Lung microvascular endothelial cell (primary cell): ENCODE measurements at regions not wholly inside any gene's neighbourhood (a gene's known extent, or its start where the extent isn't known, plus 50 kb on each side); places are given as distances from the start of the nearest gene placed in this dataset.

Experiments
- DNase-seq, 2 donors: peaks; one replicate each; pipeline versions ENCODE4 v3.0.0 to v3.0.0-alpha.2; 2010; ENCODE audit warnings: low read depth in 2 of 2

DNA sequence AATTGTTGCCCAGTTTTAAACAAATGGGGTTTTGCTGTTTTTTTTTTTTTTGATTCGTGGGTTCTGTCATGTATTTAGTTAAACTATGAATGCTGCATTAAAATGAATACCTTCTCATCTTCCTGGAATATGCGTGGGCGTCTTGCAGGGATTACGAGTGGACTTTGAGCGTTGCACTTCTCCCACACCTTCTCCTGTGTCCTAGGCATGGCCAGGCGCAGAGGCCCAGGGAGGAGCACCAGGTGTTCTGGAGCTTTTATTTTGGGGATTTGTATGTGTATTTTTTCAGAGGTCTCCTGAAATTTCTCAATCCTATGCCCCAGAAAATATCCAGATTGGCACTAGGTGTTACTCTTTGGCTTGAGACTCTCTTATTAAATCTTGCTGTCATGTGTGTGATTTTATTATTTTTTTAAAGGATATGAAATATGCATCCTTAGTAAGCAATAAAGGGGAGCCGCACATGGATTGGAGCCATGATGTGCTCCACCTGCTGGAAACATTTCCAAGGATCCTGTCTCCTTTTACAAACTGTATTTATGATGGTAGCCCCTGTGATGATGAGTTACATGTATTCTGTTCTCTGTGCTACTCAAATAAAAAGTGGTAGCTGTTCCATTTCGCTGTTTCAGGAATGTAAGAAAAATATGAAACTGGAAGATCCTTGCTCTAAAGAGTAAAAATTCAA lies 482.2 kb upstream of the KLF6 start:
- DNase-seq = peak; percentile 55 to 61

DNA sequence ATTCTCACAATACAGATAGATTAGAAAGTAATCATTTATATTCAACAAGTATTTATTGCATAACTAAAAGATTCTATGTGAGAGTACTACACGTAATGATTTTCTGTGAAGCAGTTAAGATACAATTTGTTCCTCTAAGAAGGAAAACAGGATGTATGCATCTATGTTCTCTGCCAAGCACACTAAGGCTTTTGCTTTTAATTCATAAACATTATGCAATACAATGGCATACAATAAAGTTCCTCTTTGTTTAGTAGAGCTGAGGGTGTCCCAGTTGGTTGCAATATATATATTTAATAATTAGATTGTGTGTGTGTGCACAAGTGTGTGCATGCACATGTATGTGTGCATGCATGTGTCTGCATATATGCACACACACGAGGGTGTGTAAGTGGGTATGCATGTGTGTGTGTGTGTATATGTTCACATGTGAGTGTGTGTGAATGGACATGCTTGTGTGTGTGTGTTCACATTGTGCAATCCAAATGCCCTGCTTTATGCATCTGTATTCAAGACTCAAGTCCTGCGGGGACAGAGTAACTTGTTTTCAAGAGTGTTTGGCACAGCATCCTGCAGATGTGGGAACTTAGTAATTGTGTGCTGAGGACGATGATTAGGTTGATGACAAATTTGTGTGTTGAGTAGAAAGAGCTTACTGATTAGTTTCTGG lies 481.5 kb upstream of the KLF6 start:
- peak in 1 of 2 donors; percentile 70 for DNase-seq

DNA sequence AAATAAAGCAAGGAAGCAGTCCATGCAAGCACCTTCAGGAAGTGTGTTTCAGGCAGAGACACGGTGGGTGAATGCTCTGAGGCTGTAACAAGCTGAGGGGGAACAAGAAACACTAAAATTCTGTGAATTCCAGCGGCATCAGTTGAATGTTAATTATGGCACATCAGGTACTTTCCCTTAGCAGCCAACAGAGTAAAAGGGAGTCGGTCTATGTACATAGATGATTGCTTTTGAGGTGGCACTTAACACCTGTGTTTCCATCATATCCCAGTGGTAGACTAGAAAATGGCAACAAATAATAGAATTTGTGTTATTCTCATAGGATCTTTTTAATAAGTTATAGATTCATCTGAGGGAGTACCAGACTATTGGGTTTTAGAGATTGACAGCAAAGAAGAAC lies 481.0 kb upstream of the KLF6 start:
- DNase-seq = no peak

DNA sequence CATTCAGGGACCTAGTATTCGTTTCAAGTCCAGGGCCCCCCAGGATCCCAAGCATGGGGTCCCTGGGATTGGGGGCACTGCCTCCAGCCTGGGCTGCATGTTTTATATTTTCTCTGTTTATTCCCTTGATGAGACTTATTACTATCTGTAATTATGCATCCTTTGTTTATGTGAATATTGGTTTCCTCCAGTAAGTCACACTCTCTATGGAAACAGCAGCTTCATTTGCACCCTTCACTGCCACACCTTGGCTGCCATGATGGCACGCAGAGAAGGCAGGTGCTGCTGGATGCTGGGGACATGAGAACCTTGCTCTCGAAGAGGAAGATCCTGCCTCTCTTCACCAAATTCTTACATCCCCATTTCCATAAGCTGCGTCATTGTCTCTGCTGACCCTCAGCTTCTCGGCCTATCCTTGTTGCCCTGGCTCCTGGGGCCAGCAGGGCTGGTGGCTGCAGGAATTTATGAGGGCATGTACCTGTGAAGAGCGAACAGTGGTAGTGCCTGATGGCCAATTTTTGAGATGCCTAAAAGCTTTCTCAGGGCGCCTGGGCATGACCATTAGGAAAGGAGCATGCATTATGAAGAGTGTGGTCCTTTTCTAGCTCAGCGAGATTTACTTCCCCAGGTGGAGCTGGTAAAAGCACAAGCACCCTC lies 479.3 kb upstream of the KLF6 start:
- DNase-seq = no peak

DNA sequence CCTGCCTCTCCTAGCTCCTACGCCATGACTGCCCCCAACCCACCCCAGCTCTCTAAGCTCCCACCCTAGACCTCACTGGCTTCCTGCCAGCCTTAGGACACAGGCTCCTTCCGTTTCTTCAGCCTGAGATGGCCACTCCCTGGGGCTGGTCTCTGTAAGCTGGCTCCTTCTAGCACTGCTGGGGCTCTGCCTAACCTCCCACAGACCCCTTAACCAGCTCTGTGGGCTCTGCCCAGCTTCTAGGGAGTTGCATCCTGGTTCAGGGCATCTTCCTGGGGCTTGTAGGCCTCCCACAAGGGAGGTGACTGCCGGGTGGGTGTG lies 478.6 kb upstream of the KLF6 start:
- DNase-seq = no peak

DNA sequence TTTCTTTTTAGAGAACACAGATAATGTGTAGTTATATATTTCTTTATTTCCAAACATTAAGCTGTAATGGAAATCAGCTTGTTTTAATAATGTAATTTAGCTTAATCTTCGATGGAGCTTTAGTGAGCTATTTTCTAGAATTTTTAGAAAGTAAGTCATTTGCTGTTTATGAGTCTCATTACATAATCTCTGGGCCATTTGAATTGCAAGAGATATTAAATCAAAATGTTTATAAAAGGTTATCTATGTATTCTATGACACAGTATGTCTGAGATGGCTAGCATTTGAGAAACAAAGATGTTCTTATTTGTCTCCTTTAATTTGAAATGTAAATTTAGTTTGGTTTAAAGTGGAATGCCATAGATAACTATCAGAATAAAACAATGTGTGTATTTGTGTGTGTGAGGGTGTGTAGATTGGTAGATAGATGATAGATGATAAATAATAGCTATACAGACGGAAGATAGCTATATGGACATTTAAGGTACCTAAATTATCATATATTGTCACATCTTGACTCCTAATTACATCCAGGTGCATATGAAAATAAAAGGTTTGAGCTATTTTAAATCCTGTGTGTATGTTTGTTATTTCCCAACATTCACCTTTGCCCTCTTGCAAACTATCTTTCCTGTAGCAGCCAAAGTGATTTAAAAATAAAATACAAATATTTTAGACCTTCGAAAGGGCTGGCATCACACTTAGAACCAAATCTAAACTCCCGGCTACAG lies 478.0 kb upstream of the KLF6 start:
- DNase-seq = peak in 1 of 2 donors; percentile 59

DNA sequence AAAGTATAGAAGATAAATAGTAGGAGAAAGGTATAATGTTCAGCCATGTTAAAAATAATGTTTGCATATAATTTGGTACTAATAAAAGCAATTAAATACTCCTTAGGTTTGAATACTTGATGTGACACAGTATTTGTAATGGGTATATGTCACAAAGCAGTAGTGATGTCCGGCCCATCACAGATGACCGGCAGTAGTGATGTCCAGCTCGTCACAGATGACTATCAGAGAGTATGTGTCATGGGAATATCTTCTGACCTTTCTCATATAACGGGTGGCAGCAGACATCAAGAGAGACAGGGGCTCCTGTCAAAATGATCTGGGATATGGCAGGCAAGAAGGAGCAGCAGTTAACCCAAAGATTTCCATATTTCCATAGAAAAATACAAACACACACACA lies 477.4 kb upstream of the KLF6 start:
- no peak for DNase-seq

DNA sequence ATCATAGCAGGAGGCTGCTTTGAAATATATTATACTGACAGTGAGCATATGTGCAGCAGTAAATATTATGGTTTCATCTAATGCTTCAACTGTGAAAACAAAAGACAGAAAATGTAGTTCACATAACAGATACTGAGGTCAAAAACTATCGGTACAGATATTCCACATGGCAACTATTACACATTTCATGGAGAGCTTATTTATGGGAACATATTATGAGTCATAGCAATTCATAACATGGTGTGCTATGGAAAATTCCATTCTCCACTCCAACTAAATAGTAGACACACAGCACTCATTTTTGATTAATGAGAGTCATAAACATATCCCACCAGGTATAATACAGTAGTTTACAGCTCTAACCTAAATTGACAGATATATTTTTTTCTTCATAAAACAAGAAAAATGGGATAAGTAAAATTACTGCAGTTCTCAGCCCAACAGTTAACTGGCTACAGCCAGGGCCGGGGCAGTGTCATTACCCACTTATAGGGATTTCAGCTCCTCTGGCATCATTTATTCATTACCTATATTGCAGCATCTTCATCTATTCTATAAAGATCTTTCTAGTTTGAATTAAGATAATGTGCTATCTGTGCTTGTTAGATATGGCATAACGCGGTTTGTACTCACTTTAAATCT lies 475.6 kb upstream of the KLF6 start:
- DNase-seq = peak; percentile 77 to 98

DNA sequence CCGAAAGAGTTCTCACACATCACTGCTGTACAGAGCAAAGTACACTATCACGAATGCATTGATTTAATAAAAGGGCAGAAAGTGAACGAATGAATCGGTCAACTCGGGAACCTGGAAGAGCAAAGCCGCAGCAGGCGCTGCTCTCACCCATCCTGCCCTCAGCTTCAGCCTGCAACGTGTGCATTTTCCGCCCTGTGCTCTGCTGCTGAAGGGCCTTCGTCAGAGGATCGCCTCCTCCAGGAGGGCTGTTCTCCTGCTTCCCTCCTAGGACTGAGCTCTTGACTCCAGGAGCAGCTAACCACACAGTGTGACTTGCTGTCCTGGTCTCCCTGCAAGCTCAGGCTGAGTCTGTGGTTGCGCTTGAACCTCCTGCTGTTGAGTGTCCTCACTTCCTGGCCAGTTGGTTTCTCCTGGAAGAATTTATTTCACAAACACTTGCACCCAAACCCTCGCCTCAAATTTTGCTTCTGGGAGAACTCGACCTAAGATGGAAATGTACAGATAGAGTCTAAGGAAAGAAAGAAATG lies 473.0 kb upstream of the KLF6 start:
- DNase-seq = no peak

DNA sequence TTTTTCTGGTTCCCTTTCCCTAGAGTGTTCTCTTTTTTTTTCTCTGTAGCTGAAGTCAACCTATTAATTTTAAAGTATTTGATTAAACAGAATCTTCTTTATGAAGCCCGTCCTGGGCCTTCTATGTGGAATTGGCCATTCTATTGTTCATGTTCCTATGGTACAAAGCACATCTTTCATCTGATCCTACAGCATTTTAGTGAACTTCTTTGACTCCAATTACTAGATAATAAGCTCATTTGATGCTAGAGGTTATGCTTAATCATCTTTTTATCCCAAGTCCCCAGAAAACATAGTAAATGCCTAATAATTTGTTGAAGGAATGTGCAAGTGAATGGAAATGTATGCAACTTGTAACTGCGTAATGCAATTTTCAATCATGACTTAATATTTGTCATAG lies 472.0 kb upstream of the KLF6 start:
- no peak for DNase-seq

DNA sequence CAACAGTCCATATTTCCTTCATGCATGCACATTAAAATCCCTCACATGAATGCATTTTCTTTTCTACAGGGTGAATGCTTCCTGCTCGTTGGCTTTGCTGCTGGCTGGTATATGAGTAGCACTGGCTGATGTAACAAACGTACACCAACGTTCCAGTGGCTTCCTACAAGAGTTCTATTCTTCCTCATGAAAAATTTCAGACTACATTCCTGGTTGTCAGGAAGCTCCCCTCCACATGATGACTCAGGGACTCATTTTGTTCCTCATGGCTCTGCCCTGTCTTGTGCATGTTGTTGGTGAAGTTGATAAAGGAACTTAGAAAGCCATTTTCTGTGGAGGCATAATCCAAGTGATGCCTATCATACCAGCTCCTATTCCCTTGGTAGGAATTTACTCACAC lies 470.7 kb upstream of the KLF6 start:
- no peak for DNase-seq

DNA sequence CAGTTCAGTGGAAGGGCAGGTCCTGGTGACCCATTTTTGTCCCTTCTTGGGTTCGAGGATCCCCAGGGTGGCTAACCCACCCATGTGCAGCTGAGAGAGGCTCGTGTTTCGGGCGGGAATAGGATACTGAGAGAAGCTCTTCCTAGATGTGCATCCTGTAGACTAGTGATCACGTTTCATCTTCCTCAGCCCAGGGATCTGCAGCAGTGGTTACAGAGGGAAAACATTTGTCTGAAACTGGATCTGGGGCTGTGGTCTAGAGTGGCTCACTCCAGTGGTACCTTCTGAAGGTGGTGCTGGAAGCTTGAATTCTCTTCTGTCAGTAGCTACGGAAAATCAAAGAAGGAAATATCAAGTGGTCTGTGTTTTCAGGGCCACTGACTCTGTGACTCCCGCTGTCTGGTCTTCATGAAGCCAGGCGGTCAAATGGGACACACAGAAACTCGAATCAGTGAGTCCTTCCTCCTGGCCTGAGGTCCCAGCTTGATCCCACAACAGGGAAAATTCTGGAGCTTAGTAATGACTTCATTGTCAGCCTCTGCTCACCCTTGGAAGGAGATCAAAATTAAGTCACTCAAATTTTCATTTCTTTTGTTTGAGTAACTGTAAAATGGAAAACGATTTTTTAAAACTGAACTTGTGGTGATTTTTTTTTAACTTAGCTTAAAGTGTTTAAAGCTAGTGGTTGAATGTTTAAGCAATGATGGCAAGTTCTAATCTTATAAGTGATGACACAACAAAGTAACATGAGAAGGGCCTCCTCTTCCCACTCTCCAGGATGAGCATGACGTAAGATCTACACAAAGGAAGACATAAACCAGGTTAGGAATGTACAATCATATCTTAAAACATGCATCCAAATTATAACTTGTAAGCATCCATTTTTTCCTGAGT lies 469.3 kb upstream of the KLF6 start:
- DNase-seq = peak in 1 of 2 donors; percentile 5

DNA sequence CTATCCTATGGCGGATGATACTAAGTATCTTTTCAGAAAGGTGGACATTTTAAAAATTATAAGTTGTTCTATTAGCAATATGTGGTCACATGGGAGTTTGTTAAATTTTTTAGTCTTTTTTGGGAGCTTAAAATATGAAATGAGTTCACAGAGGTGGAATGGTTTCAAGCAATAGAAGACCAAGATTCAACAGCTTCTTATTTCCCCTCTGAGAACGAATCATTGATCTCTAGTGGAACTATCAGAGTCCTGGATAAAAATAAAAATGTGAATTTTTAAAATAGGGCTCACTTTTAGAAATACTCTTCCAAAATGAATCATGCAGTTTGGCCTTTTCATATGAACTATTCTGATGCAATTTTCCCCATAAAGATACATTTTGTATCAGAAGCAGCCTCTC lies 467.7 kb upstream of the KLF6 start:
- no peak for DNase-seq

DNA sequence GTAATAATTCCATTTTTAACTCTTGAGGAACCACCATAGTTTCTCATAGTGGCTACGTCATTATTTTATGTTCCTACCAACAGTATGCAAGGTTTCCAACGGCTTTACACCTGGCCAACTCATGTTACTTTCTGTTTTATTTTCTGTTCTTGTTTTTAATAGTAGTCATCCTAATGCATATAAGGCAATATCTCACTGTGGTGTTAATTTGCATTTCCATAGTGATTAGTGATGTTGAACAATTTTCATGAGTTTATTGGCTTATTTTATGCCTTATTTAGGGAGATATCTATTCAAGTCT lies 465.5 kb upstream of the KLF6 start:
- DNase-seq = no peak

DNA sequence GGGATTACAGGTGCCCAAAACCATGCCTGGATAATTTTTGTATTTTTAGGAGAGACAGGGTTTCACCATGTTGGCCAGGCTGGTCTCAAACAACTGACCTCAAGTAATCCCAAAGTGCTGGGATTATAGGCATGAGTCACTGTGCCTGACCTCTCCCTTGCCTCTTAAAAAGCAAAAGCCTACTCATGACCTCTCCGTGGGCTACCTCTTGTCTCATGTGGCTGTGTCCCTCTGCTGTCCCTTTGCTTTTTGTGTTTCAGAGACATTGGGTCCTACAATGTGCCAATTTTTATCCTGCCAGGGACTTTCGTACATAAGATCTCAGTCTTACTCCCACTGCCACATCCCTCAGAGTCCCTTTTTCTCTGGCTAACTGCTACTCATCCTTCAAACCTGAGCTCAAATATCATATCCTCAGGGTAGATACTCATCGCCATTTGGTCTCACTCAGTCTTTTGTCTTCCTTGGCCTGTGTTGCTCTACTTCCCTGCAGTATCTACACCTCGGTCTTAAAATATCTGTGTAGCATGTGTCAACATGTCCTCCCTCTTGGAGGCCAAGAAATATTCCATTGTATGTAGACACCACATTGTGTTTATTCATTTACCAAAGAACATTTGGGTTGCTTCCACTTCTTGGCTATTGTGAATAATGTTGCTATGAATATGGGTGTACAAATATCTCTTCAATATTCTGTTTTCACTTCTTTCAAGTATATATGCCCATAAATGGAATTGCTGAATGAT lies 465.0 kb upstream of the KLF6 start:
- no peak for DNase-seq

DNA sequence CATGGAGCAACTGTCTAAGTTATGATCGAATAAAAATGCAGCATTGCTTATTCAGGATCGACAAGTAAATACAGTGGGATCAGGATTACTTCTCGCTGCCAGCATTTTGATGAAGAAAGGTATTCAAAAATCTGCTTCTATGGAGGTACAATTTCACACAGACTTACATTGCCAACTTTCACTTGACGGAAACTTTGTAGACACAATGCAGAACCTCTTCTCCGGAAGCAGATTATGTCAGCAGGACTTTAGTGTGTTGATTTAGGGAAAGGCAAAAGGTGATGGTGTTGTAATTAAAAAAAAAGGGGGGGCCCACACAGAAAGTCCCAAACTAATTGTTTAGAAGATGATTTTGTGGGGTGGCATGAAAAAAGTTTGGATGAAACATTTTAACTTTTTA lies 462.4 kb upstream of the KLF6 start:
- DNase-seq = peak in 1 of 2 donors; percentile 42

DNA sequence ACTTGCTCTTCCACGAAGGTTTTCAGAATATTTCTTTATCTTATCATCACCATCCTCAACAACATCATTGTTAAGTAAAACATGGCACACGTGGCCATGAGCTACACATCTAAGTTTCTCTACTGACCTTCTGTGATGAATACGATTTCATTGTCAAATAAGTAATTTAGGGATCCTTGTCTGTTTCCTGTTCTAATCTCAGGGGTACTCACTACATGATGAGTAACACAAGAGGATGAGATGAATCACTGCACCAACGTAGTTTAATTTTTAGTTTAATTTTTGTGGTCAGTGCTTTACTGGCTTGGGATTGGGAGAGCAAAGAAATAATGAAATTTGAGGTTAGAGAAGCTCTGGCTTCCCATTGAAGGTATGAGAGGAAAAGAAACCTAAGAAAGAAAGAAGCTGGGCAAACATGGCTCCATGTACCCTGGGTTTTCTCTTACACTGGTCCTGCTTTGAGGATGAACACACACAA lies 461.9 kb upstream of the KLF6 start:
- peak in 1 of 2 donors; percentile 93 for DNase-seq

DNA sequence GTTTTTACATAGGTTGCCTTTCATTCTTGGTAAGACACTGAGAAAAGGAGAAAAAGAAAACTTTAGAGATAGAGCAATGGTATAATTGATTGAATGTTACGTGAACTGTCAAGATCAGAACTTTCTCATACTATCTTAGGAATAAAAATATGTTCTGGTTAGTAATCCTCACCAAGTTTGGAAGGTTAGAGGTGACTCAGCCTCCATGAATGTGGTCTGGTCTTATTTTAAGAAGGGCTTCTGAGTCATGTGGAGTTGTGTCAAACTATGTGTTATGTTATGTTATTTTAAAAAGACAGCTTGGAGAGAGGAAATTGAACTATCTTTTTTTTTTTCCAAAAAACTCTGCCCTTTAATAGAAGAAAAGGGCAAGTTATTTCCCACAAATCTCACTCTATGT lies 458.6 kb upstream of the KLF6 start:
- DNase-seq = peak; percentile 81 to 98

DNA sequence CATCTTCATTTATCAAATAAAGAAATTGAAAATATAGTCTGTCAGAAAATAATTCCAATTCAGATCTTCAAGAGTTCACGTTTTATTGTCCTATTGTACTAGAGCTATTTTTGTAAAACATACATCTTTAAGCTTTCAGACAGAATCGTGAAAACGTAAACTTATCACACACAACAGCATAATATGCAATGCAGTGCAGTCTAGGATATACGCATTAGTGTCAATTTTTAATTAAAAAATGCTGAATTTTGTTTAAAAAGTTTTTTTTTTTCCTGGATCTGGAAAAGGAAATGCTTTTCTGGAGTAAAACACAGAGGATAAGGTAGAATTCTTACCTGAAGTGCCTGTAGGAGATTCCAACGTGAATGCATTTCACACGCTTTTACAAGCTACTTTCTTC lies 458.2 kb upstream of the KLF6 start:
- DNase-seq = no peak

DNA sequence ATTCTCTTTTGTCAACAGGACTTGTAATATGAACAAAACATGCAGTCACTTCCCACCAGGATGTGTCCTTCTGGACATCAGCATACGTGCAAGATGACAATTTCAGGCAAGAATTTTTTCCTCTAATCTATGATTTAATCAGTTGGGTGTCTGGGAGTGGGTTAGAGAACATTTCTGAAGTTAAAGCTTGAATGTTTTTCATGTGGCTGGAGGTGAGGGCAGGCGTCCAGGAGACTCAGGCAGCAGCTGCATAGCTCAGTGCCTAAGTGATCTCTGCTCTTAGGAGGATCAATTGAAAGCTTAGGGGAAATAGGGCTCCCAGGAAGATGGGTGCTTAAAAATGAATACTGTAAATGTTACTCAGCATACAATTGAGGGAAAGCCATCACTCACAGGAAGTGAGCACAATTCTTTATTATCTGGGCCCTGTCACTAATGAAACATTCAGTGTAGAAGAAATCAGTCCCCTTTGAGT lies 457.6 kb upstream of the KLF6 start:
- peak; percentile 96 for DNase-seq
